A549 (cell line): ENCODE measurements at regions not wholly inside any gene's neighbourhood (a gene's known extent, or its start where the extent isn't known, plus 50 kb on each side); places are given as distances from the start of the nearest gene placed in this dataset.

Experiments
- ATAC-seq, 2 experiments: fragments of 200-7000 bp in 1 of 2; fragments of >200 bp in 1 of 2; cut with Nextera tagmentation in 1 of 2; cut with Tn5 transposase in 1 of 2; 3 replicates each; pipeline versions ENCODE4 v1.8.0 to v1.9.1; 2018 to 2020; ENCODE audit warnings: mild to moderate bottlenecking in 1 of 2, moderate library complexity in 1 of 2
- CTCF ChIA-PET: fragments of 300-600 bp; sonication (Branson Sonifier 250); formaldehyde crosslinking; extraction: SDS; loops from one replicate; lab custom pipeline; 2021; ENCODE audit warnings: antibody characterized with exemption, inconsistent platforms; lab: Yijun Ruan, JAX
- POLR2A ChIA-PET: fragments of 350-600 bp; formaldehyde crosslinking; extraction: SDS; loops from one replicate; lab custom pipeline; 2021; ENCODE audit warnings: antibody characterized with exemption, inconsistent platforms; lab: Yijun Ruan, JAX
- DNase-seq, 2 experiments: peaks; one replicate each; pipeline versions ENCODE4 v3.0.0 to v3.0.0-alpha.2; 2011 to 2016; ENCODE audit warnings: low read depth in 1 of 2, low spot score in 1 of 2
- FAIRE-seq: peaks from 2 replicates; lab custom pipeline; 2011; peaks lifted over from hg19 to GRCh38; lab: Jason Lieb, UNC
- H3K27ac ChIP-seq, 2 experiments: fragments of >200 bp; sonication (Bioruptor Twin); formaldehyde crosslinking; 3 replicates each; pipeline ENCODE4 v1.5.1; 2016 to 2017
- H3K4me1 ChIP-seq: fragments of >200 bp; sonication (Bioruptor Twin); formaldehyde crosslinking; 3 replicates; pipeline ENCODE4 v1.6.1; 2016
- H3K4me2 ChIP-seq: fragments of >200 bp; sonication (Bioruptor Twin); formaldehyde crosslinking; 3 replicates; pipeline ENCODE4 v1.6.1; 2016
- H3K4me3 ChIP-seq: fragments of >200 bp; sonication (Bioruptor Twin); formaldehyde crosslinking; 3 replicates; pipeline ENCODE4 v1.5.1; 2016
- H3K9me3 ChIP-seq: fragments of >200 bp; sonication (Bioruptor Twin); formaldehyde crosslinking; 3 replicates; pipeline ENCODE4 v1.6.1; 2016
- CBX2 ChIP-seq: fragments of 200-600 bp; sonication (generic); IDR thresholded peaks from 2 replicates; pipeline ENCODE4 v1.6.1; 2016; ENCODE audit warnings: low read depth, mild to moderate bottlenecking, borderline replicate concordance
- CTCF ChIP-seq: fragments of >200 bp; sonication (Bioruptor Twin); formaldehyde crosslinking; IDR thresholded peaks from 3 replicates; pipeline ENCODE4 v1.5.1; 2016
- EHMT2 ChIP-seq: fragments of 200-600 bp; sonication (generic); IDR thresholded peaks from 2 replicates; pipeline ENCODE4 v1.6.1; 2016; ENCODE audit warnings: antibody characterized with exemption, low read depth, mild to moderate bottlenecking, moderate library complexity
- FOXS1 ChIP-seq: fragments of 250-450 bp; sonication (Bioruptor Pico); IDR thresholded peaks from 2 replicates; pipeline ENCODE4 v1.5.0; 2020; ENCODE audit warnings: mild to moderate bottlenecking, moderate library complexity
- HEYL ChIP-seq: fragments of 250-450 bp; sonication (Bioruptor Pico); IDR thresholded peaks from 2 replicates; pipeline ENCODE4 v1.8.0; 2021; ENCODE audit warnings: mild to moderate bottlenecking, moderate library complexity
- HOXA7 ChIP-seq: fragments of 250-450 bp; sonication (Bioruptor Pico); IDR thresholded peaks from 2 replicates; pipeline ENCODE4 v1.5.0; 2020; ENCODE audit warnings: mild to moderate bottlenecking, moderate library complexity
- NFE2L2 ChIP-seq: fragments of 150-350 bp; conservative IDR thresholded peaks from 2 replicates; pipeline ENCODE4 v1.6.1; 2014; ENCODE audit warnings: low read length
- NPAS2 ChIP-seq: fragments of 250-450 bp; sonication (Bioruptor Pico); IDR thresholded peaks from 2 replicates; pipeline ENCODE4 v1.8.0; 2022; ENCODE audit warnings: mild to moderate bottlenecking, moderate library complexity, borderline replicate concordance
- NR3C1 ChIP-seq: fragments of >200 bp; sonication (Bioruptor Twin); formaldehyde crosslinking; IDR thresholded peaks from 3 replicates; pipeline ENCODE4 v1.6.1; 2017
- POLR2AphosphoS2 ChIP-seq: conservative IDR thresholded peaks from 2 replicates; pipeline ENCODE4 v1.6.1; 2012; ENCODE audit warnings: low read length, improper control_type of control experiment, inconsistent platforms
- RNF2 ChIP-seq: fragments of 200-600 bp; sonication (generic); IDR thresholded peaks from 2 replicates; pipeline ENCODE4 v1.6.1; 2016; ENCODE audit warnings: low read depth, mild to moderate bottlenecking, antibody characterized with exemption, moderate library complexity, borderline replicate concordance
- SMC3 ChIP-seq: fragments of >200 bp; sonication (Bioruptor Twin); formaldehyde crosslinking; IDR thresholded peaks from 3 replicates; pipeline ENCODE4 v1.6.1; 2018; ENCODE audit warnings: inconsistent platforms
- SREBF2 ChIP-seq: fragments of 450-650 bp; IDR thresholded peaks from 2 replicates; pipeline ENCODE4 v1.6.1; 2014; ENCODE audit warnings: mild to moderate bottlenecking, moderate library complexity
- ZC3H11A ChIP-seq: fragments of 450-650 bp; IDR thresholded peaks from 2 replicates; pipeline ENCODE4 v1.6.1; 2014; ENCODE audit warnings: antibody characterized with exemption, mild to moderate bottlenecking
- ZNF302 ChIP-seq: fragments of 250-450 bp; sonication (Bioruptor Pico); IDR thresholded peaks from 2 replicates; pipeline ENCODE4 v1.9.0; 2021; ENCODE audit warnings: inconsistent platforms, mild to moderate bottlenecking, moderate library complexity
- ZSCAN20 ChIP-seq: fragments of 250-450 bp; sonication (Bioruptor Pico); IDR thresholded peaks from 2 replicates; pipeline ENCODE4 v1.8.0; 2022; ENCODE audit warnings: mild to moderate bottlenecking, moderate library complexity
- WGBS: methylation state at CpG from one replicate; pipeline ENCODE4 v1.1.6; 2017; ENCODE audit errors: missing lambda C conversion rate; 5-methylcytosine and 5-hydroxymethylcytosine counted together
- TF ChIP-seq, protein P1 (sequence below): fragments of 450-650 bp; IDR thresholded peaks from 2 replicates; pipeline ENCODE4 v1.6.1; 2014; ENCODE audit warnings: antibody characterized with exemption
- TF ChIP-seq, protein P2 (sequence below): fragments of >200 bp; sonication (Bioruptor Twin); formaldehyde crosslinking; IDR thresholded peaks from 2 replicates; pipeline ENCODE4 v1.6.1; 2016
- TF ChIP-seq, protein P3 (sequence below): fragments of 250-450 bp; sonication (Bioruptor Pico); IDR thresholded peaks from 2 replicates; pipeline ENCODE4 v1.5.0; 2021; ENCODE audit warnings: mild to moderate bottlenecking, moderate library complexity, borderline replicate concordance

- CTCF ChIA-PET: no interaction called here
- POLR2A ChIA-PET: no interaction called here
- ATAC-seq (no peak), DNase-seq (no peak), FAIRE-seq (no peak)
- no peaks in the 10 kb centered on the region for H3K9me3 ChIP-seq
- WGBS: 60% methylated on average over 2 of the region's 2 CpGs
- H3K27ac ChIP-seq: no peak overlapping the region
- no peak overlapping the region for H3K4me2 ChIP-seq
- H3K4me1 ChIP-seq: peaks cover 1% of the 10 kb centered on the region; the same call in 1 of the 3 replicates
- no peak overlapping the region for H3K4me3 ChIP-seq
- TF ChIP-seq CTCF (no peak), FOXS1 (CRISPR knock-in tag) (no peak), NFE2L2 (no peak), ZNF302 (no peak), ZC3H11A (no peak)
- TF ChIP-seq, protein P1, sequence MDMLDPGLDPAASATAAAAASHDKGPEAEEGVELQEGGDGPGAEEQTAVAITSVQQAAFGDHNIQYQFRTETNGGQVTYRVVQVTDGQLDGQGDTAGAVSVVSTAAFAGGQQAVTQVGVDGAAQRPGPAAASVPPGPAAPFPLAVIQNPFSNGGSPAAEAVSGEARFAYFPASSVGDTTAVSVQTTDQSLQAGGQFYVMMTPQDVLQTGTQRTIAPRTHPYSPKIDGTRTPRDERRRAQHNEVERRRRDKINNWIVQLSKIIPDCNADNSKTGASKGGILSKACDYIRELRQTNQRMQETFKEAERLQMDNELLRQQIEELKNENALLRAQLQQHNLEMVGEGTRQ: no peak
- TF ChIP-seq, all 56 proteins: peak for 0
Measured at GRCh38 chr13:99692854-99693253, 191.6 kb downstream of the TM9SF2 start.

GRCh38 chr13:99691552-99691951 lies 190.3 kb downstream of the TM9SF2 start:
- peaks cover 5% of the 10 kb centered on the region; the same call in 1 of the 3 replicates for H3K4me1 ChIP-seq
- WGBS: 86% methylated on average over 7 of the region's 7 CpGs
- no peaks in the 10 kb centered on the region for H3K9me3 ChIP-seq
- CTCF ChIA-PET: no interaction called here
- TF ChIP-seq ZC3H11A (no peak), SMC3 (no peak), EHMT2 (no peak)
- TF ChIP-seq, all 56 proteins: peak for 0
- FAIRE-seq (no peak), ATAC-seq (no peak), DNase-seq (no peak)
- Histone ChIP-seq H3K4me3 (no peak overlapping the region), H3K27ac (no peak overlapping the region), H3K4me2 (no peak overlapping the region)
- POLR2A ChIA-PET: no interaction called here

DNA sequence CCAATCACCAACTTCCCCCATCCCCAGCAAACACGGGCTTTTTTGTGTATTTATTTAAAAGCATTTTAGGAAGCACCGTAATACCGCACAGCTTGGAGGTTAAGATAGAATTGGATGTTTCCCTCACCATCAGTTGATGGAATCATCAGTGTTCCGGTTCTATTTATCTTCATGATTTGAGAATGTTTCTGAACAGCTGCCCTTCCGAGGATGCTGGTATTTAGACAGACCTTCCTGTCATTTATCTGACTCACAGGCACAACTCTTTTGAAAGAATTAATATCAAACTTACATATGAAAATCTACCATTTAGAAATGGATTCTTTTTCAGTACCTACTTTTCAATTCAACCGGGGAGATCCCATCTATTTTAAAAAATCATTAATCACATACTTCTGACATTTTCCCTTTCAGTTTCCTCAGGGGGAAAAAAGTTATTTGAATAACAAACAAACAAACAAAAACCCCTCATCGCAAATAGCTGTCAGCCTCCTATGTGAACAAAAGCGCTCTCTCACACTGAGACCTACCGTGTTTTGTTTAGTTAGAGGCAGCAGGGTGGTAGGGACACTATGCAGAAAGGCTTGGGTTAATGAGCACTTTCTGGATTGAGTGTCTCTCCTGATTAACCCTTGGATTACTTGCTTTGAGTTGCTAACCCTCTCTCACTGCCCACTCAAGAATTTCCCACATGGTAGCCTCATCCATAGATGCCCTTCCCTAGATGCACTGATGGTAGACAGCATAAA lies 189.3 kb downstream of the TM9SF2 start:
- FAIRE-seq (no peak), ATAC-seq (no peak)
- CTCF ChIA-PET: no interaction called here
- 72% methylated on average over 9 of the region's 9 CpGs for WGBS
- TF ChIP-seq, protein P2, sequence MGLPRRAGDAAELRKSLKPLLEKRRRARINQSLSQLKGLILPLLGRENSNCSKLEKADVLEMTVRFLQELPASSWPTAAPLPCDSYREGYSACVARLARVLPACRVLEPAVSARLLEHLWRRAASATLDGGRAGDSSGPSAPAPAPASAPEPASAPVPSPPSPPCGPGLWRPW: no peak
- no peak for TF ChIP-seq ZSCAN20 (CRISPR knock-in tag)
- TF ChIP-seq, all 56 proteins: peak for 0
- Histone ChIP-seq H3K27ac (no peak overlapping the region), H3K4me2 (no peak overlapping the region), H3K4me3 (no peak overlapping the region), H3K9me3 (no peaks in the 10 kb centered on the region), H3K4me1 (peaks cover 5% of the 10 kb centered on the region; the same call in 1 of the 3 replicates)
- POLR2A ChIA-PET: no interaction called here
- no peak for DNase-seq

GRCh38 chr13:99689955-99690354 lies 188.7 kb downstream of the TM9SF2 start:
- POLR2A ChIA-PET: no interaction called here

More at GRCh38 chr13:99689955-99690354, 188.7 kb downstream of the TM9SF2 start:
- H3K4me1 ChIP-seq: peaks cover 5% of the 10 kb centered on the region; the same call in 1 of the 3 replicates
- no peak overlapping the region for H3K4me3 ChIP-seq
- FAIRE-seq (no peak), DNase-seq (no peak), ATAC-seq (no peak)
- CTCF ChIA-PET: interaction anchor here (0.7 to 0.9 kb wide), 2 partner anchors 24 to 853 kb away, joined by 3 read pairs; no protein-coding TSS in a partner anchor
- H3K9me3 ChIP-seq: no peaks in the 10 kb centered on the region
- no peak overlapping the region for H3K4me2 ChIP-seq
- 97% methylated on average over 6 of the region's 6 CpGs for WGBS
- TF ChIP-seq HOXA7 (CRISPR knock-in tag) (no peak), NPAS2 (CRISPR knock-in tag) (no peak), SREBF2 (no peak), HEYL (no peak), CBX2 (no peak), NR3C1 (no peak), EHMT2 (no peak), POLR2AphosphoS2 (no peak), RNF2 (no peak)
- TF ChIP-seq, protein P2: no peak
- TF ChIP-seq, protein P3, sequence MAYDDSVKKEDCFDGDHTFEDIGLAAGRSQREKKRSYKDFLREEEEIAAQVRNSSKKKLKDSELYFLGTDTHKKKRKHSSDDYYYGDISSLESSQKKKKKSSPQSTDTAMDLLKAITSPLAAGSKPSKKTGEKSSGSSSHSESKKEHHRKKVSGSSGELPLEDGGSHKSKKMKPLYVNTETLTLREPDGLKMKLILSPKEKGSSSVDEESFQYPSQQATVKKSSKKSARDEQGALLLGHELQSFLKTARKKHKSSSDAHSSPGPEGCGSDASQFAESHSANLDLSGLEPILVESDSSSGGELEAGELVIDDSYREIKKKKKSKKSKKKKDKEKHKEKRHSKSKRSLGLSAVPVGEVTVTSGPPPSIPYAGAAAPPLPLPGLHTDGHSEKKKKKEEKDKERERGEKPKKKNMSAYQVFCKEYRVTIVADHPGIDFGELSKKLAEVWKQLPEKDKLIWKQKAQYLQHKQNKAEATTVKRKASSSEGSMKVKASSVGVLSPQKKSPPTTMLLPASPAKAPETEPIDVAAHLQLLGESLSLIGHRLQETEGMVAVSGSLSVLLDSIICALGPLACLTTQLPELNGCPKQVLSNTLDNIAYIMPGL (CRISPR knock-in tag): no peak
- H3K27ac ChIP-seq: no peak overlapping the region
